ENCODE measurements at regions not wholly inside any gene's neighbourhood (a gene's known extent, or its start where the extent isn't known, plus 50 kb on each side); places are given as distances from the start of the nearest gene placed in this dataset.

DNA sequence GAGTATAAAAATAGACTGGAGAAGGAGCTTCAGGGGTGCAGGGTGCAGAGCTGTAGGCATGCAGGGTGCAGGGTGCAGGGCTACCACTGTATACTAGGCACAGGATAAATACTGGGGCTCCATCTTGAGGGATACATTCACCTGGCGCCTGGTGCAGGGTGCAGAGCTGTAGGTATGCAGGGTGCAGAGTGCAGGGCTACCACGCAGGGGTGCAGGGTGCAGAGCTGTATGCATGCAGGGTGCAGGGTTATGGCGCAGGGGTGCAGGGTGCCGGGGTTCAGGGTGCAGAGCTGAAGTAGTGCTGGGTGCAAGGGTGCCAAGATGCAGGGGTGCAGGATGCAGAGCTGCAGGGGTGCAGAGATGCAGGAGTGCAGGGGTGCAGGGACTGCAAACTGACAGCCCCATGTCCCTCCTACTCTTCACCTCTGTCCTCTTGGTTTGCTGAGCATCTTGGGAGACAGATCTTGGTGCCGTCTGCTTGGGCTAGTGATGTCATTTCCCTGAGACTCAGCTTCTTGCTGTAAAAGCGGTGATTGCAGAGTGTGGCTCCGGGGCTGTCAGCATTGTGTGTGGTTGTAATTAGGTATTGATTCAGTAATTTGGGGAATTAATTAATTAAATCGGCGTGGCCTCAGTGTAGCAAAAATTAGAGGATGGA, 91.2 kb downstream of the ADRA2C start:
- TF ChIP-seq, protein P1, sequence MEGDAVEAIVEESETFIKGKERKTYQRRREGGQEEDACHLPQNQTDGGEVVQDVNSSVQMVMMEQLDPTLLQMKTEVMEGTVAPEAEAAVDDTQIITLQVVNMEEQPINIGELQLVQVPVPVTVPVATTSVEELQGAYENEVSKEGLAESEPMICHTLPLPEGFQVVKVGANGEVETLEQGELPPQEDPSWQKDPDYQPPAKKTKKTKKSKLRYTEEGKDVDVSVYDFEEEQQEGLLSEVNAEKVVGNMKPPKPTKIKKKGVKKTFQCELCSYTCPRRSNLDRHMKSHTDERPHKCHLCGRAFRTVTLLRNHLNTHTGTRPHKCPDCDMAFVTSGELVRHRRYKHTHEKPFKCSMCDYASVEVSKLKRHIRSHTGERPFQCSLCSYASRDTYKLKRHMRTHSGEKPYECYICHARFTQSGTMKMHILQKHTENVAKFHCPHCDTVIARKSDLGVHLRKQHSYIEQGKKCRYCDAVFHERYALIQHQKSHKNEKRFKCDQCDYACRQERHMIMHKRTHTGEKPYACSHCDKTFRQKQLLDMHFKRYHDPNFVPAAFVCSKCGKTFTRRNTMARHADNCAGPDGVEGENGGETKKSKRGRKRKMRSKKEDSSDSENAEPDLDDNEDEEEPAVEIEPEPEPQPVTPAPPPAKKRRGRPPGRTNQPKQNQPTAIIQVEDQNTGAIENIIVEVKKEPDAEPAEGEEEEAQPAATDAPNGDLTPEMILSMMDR (IDR thresholded peaks at IDR 0.05; ENCODE audit: unreplicated experiment), result no peak
- DNase-seq (ENCODE audit: low spot score in 2 of 2, unreplicated experiment in 2 of 2), result no peak
- no peak overlapping the region for H3K4me3 Mint-ChIP-seq
- no peaks in the 10 kb centered on the region for H3K9me3 Mint-ChIP-seq
- no peak overlapping the region for H3K27ac Mint-ChIP-seq
- H3K4me1 Mint-ChIP-seq, result no peaks in the 10 kb centered on the region
- no peaks in the 10 kb centered on the region for H3K36me3 Mint-ChIP-seq
- peaks cover 64% of the 10 kb centered on the region for H3K27me3 Mint-ChIP-seq (ENCODE audit: low read depth)

DNA sequence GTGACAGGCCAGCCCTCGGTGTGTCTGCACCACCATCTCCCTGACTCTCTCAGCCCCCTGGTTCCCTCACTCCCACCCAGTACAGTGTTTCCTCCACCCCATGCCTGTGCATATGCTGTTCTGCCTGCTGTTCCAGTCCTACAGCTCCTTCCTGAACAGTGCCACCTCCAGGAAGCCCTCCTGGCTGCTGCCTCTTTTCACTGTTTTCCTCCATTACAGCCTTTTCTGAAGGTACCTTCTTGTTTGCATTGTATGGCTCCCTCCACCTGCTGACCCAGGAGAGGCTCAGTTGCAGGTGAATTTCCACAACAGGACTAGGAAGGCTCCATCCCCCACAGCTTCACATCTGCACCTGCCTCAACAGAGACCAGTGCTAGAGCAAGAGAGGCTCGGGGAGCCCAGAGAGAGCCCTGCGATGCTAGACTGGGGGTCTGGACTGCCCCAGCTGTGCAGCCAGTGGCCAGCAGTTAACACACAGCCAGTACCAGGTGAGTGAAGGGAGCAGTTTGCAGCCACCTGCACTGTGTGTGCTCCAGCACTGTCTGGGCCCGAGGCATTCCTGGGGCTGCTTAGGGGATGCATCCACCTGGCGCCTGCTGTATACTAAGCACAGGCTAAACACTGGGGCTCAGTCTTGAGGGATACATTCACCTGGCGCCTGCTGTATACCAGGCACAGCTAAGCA, 92.0 kb downstream of the ADRA2C start:
- DNase-seq (ENCODE audit: low spot score in 2 of 2, unreplicated experiment in 2 of 2), result no peak
- no peak overlapping the region for H3K27ac Mint-ChIP-seq
- H3K27me3 Mint-ChIP-seq (ENCODE audit: low read depth), result peaks cover 59% of the 10 kb centered on the region
- H3K9me3 Mint-ChIP-seq, result no peaks in the 10 kb centered on the region
- TF ChIP-seq, protein P1 (IDR thresholded peaks at IDR 0.05; ENCODE audit: unreplicated experiment), result no peak
- H3K4me3 Mint-ChIP-seq, result no peak overlapping the region
- H3K4me1 Mint-ChIP-seq, result no peaks in the 10 kb centered on the region
- H3K36me3 Mint-ChIP-seq, result no peaks in the 10 kb centered on the region

DNA sequence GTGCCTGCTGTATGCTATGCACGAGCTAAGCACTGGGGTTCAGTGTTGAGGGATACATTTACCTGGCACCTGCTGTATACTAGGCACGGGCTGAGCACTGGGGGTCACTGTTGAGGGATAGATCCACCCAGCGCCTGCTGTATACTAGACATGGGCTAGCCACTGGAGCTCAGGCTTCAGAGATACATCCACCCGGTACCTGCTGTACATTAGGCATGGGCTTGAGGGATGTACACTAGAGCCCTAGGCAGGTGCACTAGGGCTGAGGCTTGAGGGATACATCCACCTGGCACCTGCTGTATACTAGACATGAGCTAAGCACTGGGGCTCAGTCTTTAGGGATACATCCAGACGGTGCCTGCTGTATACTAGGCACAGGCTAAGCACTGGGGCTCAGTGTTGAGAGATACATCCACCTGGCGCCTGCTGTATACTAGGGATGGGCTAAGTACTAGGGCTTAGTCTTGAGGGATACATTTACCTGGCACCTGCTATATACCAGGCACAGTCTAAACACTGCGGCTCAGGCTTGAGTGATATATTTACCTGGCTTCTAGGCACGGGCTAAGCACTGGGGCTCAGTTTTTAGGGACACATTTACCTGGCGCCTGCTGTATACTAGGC, 92.7 kb downstream of the ADRA2C start:
- Mint-ChIP-seq H3K27ac (no peak overlapping the region), H3K4me3 (no peak overlapping the region), H3K36me3 (no peaks in the 10 kb centered on the region), H3K4me1 (no peaks in the 10 kb centered on the region), H3K27me3 (ENCODE audit: low read depth) (peaks cover 60% of the 10 kb centered on the region), H3K9me3 (no peaks in the 10 kb centered on the region)
- DNase-seq (ENCODE audit: low spot score in 2 of 2, unreplicated experiment in 2 of 2), result no peak
- TF ChIP-seq, protein P1 (IDR thresholded peaks at IDR 0.05; ENCODE audit: unreplicated experiment), result no peak

DNA sequence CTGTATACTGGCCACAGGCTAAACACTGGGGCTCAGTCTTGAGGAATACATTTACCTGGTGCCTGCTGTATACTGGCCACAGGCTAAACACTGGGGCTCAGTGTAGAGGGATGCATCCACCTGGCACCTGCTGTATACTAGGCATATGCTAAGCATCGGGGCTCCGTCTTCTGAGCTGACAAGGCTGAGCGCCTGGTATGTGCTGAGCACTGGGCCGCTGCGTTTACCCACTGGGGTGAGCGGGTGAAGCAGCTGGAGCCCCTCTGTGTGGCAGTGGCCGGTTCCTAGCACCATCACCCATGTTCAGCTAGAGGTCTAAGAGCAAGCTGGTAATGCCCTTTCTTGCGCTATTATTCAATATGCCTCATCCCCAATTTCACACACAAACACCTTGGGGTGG, 93.4 kb downstream of the ADRA2C start:
- peaks cover 55% of the 10 kb centered on the region for H3K27me3 Mint-ChIP-seq (ENCODE audit: low read depth)
- H3K4me3 Mint-ChIP-seq, result no peak overlapping the region
- TF ChIP-seq, protein P1 (IDR thresholded peaks at IDR 0.05; ENCODE audit: unreplicated experiment), result no peak
- no peaks in the 10 kb centered on the region for H3K9me3 Mint-ChIP-seq
- DNase-seq (ENCODE audit: low spot score in 2 of 2, unreplicated experiment in 2 of 2), result no peak
- H3K4me1 Mint-ChIP-seq, result no peaks in the 10 kb centered on the region
- H3K27ac Mint-ChIP-seq, result no peak overlapping the region
- no peaks in the 10 kb centered on the region for H3K36me3 Mint-ChIP-seq

DNA sequence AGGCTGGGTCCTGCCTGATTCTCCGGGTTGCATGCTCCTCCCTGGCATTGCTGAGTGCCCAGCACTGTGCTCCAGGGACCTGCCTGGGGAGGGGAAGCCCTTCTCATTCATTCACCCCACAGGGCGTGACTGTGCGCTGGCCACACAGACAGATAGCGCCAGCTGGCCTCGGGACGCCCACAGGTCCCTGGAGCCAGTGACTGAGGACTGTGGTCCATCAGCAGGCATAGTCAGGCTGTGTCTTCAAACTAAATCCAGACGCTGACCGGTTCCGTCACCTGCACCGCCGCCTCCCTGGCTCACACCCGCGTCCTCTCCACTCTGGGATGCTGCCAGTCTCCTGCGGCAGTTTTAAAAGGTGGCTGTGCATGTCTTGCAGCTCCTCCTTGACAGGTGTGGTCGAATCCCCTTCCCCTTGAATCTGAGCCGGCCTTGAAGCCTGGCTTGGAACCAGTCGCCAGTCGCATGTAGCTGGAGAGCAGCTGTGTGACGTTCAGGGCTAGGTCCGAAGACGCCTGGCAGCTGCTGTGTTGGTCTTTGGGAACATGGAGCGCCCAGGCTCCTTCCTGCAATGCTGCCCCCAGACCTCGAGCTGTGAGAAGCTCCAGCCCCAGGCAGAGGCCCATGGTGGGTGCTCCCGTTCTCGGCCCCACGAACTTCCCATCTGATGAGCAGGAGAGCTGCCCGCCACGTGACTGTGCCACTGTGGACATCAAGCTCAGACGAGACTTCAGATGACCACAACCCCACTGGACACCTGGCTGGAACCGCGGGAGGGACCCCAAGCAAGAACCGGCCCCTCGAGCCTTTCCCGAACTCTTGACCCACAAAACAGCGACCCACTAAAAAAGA, 94.1 kb downstream of the ADRA2C start:
- no peak for DNase-seq (ENCODE audit: low spot score in 2 of 2, unreplicated experiment in 2 of 2)
- H3K9me3 Mint-ChIP-seq, result no peaks in the 10 kb centered on the region
- no peaks in the 10 kb centered on the region for H3K4me1 Mint-ChIP-seq
- H3K27ac Mint-ChIP-seq, result no peak overlapping the region
- TF ChIP-seq, protein P1 (IDR thresholded peaks at IDR 0.05; ENCODE audit: unreplicated experiment), result no peak
- H3K4me3 Mint-ChIP-seq, result no peak overlapping the region
- peaks cover 49% of the 10 kb centered on the region for H3K27me3 Mint-ChIP-seq (ENCODE audit: low read depth)
- no peaks in the 10 kb centered on the region for H3K36me3 Mint-ChIP-seq

Data from mesothelial cell of epicardium (in vitro differentiated cells).